ENCODE measurements at regions not wholly inside any gene's neighbourhood (a gene's known extent, or its start where the extent isn't known, plus 50 kb on each side); places are given as distances from the start of the nearest gene placed in this dataset.

DNA sequence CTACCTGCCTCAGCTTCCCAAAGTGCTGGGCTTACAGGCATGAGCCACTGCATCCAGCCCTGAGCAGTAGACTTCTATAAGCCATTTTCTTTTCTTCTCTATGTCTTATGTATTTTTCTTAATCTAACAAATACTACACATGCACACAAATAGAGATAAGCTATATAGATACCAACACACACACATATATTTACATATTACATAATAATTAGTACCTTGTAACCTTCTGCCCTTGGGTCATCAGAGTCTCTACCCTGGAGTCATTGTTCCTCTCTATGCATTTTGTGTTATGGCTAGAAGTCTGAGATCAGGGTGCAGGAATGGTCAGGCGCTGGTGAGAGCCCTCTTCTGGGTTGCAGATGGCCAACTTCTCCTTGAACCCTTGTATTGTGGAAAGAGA, 154.0 kb upstream of the PTPRG start:
- Histone ChIP-seq H3K4me1 (ENCODE audit: insufficient read depth) (no peaks in the 10 kb centered on the region; the same call in 1 of the 2 replicates), H2AFZ (no peak overlapping the region), H4K20me1 (replicated peaks; ENCODE audit: insufficient read depth) (no peaks in the 10 kb centered on the region), H3K27ac (ENCODE audit: low read depth) (no peak overlapping the region), H3K9me2 (ENCODE audit: insufficient read depth) (peaks cover 5% of the 10 kb centered on the region), H3K79me2 (replicated peaks; ENCODE audit: insufficient read depth) (no peaks in the 10 kb centered on the region), H3K4me3 (no peak overlapping the region), H3K27me3 (ENCODE audit: insufficient read depth) (no peaks in the 10 kb centered on the region), H3K4me2 (no peak overlapping the region), H3K36me3 (ENCODE audit: insufficient read depth) (no peaks in the 10 kb centered on the region), H3F3A (replicated peaks; ENCODE audit: low read depth) (no peaks in the 10 kb centered on the region)
- Mint-ChIP-seq H3K4me3 (no peak overlapping the region), H3K27ac (no peak overlapping the region), H3K4me1 (peaks cover 5% of the 10 kb centered on the region; the same call in 1 of the 3 replicates), H3K36me3 (ENCODE audit: low read depth) (no peaks in the 10 kb centered on the region), H3K27me3 (ENCODE audit: insufficient read depth, low read depth, poor library complexity) (no peaks in the 10 kb centered on the region), H3K9me3 (no peaks in the 10 kb centered on the region)
- DNase-seq (ENCODE audit: low spot score): no peak
- ATAC-seq: no peak
- TF ChIP-seq NANOG (IDR thresholded peaks at IDR 0.05; ENCODE audit: borderline replicate concordance): no peak
- TF ChIP-seq EZH2phosphoT487 (IDR thresholded peaks at IDR 0.05; ENCODE audit: unreplicated experiment): no peak
- TF ChIP-seq, protein P1, sequence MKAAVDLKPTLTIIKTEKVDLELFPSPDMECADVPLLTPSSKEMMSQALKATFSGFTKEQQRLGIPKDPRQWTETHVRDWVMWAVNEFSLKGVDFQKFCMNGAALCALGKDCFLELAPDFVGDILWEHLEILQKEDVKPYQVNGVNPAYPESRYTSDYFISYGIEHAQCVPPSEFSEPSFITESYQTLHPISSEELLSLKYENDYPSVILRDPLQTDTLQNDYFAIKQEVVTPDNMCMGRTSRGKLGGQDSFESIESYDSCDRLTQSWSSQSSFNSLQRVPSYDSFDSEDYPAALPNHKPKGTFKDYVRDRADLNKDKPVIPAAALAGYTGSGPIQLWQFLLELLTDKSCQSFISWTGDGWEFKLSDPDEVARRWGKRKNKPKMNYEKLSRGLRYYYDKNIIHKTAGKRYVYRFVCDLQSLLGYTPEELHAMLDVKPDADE (IDR thresholded peaks at IDR 0.05): no peak
- TF ChIP-seq, protein P2, sequence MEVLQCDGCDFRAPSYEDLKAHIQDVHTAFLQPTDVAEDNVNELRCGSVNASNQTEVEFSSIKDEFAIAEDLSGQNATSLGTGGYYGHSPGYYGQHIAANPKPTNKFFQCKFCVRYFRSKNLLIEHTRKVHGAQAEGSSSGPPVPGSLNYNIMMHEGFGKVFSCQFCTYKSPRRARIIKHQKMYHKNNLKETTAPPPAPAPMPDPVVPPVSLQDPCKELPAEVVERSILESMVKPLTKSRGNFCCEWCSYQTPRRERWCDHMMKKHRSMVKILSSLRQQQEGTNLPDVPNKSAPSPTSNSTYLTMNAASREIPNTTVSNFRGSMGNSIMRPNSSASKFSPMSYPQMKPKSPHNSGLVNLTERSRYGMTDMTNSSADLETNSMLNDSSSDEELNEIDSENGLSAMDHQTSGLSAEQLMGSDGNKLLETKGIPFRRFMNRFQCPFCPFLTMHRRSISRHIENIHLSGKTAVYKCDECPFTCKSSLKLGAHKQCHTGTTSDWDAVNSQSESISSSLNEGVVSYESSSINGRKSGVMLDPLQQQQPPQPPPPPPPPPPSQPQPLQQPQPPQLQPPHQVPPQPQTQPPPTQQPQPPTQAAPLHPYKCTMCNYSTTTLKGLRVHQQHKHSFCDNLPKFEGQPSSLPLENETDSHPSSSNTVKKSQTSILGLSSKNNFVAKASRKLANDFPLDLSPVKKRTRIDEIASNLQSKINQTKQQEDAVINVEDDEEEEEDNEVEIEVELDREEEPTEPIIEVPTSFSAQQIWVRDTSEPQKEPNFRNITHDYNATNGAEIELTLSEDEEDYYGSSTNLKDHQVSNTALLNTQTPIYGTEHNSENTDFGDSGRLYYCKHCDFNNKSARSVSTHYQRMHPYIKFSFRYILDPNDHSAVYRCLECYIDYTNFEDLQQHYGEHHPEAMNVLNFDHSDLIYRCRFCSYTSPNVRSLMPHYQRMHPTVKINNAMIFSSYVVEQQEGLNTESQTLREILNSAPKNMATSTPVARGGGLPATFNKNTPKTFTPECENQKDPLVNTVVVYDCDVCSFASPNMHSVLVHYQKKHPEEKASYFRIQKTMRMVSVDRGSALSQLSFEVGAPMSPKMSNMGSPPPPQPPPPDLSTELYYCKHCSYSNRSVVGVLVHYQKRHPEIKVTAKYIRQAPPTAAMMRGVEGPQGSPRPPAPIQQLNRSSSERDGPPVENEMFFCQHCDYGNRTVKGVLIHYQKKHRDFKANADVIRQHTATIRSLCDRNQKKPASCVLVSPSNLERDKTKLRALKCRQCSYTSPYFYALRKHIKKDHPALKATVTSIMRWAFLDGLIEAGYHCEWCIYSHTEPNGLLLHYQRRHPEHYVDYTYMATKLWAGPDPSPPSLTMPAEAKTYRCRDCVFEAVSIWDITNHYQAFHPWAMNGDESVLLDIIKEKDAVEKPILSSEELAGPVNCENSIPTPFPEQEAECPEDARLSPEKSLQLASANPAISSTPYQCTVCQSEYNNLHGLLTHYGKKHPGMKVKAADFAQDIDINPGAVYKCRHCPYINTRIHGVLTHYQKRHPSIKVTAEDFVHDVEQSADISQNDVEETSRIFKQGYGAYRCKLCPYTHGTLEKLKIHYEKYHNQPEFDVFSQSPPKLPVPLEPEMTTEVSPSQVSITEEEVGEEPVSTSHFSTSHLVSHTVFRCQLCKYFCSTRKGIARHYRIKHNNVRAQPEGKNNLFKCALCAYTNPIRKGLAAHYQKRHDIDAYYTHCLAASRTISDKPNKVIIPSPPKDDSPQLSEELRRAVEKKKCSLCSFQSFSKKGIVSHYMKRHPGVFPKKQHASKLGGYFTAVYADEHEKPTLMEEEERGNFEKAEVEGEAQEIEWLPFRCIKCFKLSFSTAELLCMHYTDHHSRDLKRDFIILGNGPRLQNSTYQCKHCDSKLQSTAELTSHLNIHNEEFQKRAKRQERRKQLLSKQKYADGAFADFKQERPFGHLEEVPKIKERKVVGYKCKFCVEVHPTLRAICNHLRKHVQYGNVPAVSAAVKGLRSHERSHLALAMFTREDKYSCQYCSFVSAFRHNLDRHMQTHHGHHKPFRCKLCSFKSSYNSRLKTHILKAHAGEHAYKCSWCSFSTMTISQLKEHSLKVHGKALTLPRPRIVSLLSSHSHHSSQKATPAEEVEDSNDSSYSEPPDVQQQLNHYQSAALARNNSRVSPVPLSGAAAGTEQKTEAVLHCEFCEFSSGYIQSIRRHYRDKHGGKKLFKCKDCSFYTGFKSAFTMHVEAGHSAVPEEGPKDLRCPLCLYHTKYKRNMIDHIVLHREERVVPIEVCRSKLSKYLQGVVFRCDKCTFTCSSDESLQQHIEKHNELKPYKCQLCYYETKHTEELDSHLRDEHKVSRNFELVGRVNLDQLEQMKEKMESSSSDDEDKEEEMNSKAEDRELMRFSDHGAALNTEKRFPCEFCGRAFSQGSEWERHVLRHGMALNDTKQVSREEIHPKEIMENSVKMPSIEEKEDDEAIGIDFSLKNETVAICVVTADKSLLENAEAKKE (CRISPR knock-in tag; IDR thresholded peaks at IDR 0.05): no peak
- TF ChIP-seq CREB1 (CRISPR knock-in tag; IDR thresholded peaks at IDR 0.05; ENCODE audit: low read depth): no peak
- TF ChIP-seq, protein P3, sequence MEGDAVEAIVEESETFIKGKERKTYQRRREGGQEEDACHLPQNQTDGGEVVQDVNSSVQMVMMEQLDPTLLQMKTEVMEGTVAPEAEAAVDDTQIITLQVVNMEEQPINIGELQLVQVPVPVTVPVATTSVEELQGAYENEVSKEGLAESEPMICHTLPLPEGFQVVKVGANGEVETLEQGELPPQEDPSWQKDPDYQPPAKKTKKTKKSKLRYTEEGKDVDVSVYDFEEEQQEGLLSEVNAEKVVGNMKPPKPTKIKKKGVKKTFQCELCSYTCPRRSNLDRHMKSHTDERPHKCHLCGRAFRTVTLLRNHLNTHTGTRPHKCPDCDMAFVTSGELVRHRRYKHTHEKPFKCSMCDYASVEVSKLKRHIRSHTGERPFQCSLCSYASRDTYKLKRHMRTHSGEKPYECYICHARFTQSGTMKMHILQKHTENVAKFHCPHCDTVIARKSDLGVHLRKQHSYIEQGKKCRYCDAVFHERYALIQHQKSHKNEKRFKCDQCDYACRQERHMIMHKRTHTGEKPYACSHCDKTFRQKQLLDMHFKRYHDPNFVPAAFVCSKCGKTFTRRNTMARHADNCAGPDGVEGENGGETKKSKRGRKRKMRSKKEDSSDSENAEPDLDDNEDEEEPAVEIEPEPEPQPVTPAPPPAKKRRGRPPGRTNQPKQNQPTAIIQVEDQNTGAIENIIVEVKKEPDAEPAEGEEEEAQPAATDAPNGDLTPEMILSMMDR (conservative IDR thresholded peaks at IDR 0.05; ENCODE audit: low read depth in 2 of 2): no peak
- TF ChIP-seq, protein P4, sequence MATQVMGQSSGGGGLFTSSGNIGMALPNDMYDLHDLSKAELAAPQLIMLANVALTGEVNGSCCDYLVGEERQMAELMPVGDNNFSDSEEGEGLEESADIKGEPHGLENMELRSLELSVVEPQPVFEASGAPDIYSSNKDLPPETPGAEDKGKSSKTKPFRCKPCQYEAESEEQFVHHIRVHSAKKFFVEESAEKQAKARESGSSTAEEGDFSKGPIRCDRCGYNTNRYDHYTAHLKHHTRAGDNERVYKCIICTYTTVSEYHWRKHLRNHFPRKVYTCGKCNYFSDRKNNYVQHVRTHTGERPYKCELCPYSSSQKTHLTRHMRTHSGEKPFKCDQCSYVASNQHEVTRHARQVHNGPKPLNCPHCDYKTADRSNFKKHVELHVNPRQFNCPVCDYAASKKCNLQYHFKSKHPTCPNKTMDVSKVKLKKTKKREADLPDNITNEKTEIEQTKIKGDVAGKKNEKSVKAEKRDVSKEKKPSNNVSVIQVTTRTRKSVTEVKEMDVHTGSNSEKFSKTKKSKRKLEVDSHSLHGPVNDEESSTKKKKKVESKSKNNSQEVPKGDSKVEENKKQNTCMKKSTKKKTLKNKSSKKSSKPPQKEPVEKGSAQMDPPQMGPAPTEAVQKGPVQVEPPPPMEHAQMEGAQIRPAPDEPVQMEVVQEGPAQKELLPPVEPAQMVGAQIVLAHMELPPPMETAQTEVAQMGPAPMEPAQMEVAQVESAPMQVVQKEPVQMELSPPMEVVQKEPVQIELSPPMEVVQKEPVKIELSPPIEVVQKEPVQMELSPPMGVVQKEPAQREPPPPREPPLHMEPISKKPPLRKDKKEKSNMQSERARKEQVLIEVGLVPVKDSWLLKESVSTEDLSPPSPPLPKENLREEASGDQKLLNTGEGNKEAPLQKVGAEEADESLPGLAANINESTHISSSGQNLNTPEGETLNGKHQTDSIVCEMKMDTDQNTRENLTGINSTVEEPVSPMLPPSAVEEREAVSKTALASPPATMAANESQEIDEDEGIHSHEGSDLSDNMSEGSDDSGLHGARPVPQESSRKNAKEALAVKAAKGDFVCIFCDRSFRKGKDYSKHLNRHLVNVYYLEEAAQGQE (IDR thresholded peaks at IDR 0.05; ENCODE audit: unreplicated experiment): no peak
